Fibroblast of mammary gland (primary cell): ENCODE measurements at regions not wholly inside any gene's neighbourhood (a gene's known extent, or its start where the extent isn't known, plus 50 kb on each side); places are given as distances from the start of the nearest gene placed in this dataset.
A peak's percentile ranks its signal among the peaks of the same experiment; 100 is the strongest.
"Not testable (repeated sequence)": the region's sequence is repeated elsewhere in the genome, so short reads cannot be mapped to it uniquely, and the experiment has no call there.

ENCODE experiments used
- DNase-seq: peaks from one replicate; pipeline ENCODE4 v3.0.0-alpha.2; 2010; ENCODE audit warnings: low read depth
- H3K4me3 ChIP-seq: 2 replicates; pipeline ENCODE4 v1.5.1; 2011; ENCODE audit warnings: low read depth, mild to moderate bottlenecking, low read length, moderate library complexity; ENCODE audit not compliant: control insufficient read depth
- TF ChIP-seq, protein P1 (sequence below): conservative IDR thresholded peaks from 2 replicates; pipeline ENCODE4 v1.5.1; 2011; ENCODE audit warnings: low read depth, low read length, inconsistent platforms; ENCODE audit not compliant: control insufficient read depth, insufficient read depth

GRCh38 chr7:83273699-83274098 is 111.0 kb upstream of the PCLO start:
- no peak for DNase-seq
- TF ChIP-seq, protein P1, sequence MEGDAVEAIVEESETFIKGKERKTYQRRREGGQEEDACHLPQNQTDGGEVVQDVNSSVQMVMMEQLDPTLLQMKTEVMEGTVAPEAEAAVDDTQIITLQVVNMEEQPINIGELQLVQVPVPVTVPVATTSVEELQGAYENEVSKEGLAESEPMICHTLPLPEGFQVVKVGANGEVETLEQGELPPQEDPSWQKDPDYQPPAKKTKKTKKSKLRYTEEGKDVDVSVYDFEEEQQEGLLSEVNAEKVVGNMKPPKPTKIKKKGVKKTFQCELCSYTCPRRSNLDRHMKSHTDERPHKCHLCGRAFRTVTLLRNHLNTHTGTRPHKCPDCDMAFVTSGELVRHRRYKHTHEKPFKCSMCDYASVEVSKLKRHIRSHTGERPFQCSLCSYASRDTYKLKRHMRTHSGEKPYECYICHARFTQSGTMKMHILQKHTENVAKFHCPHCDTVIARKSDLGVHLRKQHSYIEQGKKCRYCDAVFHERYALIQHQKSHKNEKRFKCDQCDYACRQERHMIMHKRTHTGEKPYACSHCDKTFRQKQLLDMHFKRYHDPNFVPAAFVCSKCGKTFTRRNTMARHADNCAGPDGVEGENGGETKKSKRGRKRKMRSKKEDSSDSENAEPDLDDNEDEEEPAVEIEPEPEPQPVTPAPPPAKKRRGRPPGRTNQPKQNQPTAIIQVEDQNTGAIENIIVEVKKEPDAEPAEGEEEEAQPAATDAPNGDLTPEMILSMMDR: no peak
- no peak overlapping the region for H3K4me3 ChIP-seq

DNA sequence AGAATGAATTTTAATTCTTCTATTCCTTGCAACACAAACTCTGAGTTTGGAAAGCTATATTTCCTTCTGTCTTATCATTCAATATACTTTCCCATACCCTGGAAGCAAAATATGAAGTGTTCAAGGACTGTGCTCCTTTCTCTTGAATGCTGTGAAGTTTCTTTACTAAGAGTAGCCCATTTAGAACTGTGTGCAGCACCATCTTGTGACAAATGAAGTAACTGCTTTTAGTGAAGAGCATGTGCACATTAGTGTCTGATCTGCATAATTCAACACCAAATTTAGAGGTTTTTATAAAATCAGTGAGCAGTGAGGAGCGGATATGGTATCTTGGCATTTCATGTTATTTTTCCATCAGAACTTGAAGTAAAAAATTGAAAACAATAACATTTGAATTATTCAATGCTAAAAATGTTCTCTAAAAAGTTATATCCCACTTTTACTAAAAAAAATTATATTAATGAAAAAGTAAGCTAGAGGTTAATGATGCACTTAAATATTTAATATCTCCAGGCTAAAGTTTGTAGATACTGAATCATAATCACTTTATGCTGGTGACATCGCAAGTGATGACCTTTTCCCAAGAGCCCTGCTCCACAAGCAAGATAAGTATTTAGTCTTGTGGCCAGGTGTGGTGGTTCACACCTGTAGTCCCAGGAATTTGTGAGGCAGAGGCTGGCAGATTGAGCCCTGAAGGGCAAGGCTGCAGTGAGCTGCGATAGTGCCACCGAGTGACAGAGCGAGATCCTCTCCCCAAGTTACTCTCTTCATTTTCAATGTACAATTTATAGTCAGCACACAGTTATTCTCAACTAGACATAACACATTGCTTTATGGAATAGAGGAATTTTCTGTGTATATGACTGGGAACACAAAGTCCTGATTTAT is 108.8 kb upstream of the PCLO start:
- TF ChIP-seq, protein P1: peak; percentile 21
- no peak overlapping the region for H3K4me3 ChIP-seq
- peak; percentile 26 for DNase-seq

GRCh38 chr7:83270407-83270806 is 107.7 kb upstream of the PCLO start:
- TF ChIP-seq, protein P1: no peak
- no peak overlapping the region for H3K4me3 ChIP-seq
- DNase-seq: no peak

DNA sequence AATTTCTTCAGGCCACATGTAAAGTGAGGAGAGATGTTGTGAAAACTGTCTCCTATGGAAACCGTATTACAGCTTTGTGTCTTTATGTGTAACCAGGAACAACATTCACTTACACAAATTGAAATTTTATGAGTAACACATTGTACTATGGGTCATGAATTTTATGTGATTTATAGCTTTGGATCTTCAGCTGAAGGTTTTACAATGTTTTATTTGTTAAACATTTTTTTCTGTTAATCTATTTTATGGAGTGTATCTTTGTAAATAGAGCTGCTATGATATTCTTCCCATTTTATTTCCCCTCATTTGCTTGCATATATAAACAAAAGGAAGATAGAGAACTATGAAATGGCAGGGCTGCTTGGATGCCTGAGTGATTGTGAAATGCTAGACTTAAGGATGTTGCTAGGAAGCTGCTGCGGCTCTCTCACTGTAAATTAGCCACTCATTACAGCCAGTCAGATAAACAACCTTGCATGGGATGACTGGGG is 104.5 kb upstream of the PCLO start:
- TF ChIP-seq, protein P1: no peak
- no peak for DNase-seq
- H3K4me3 ChIP-seq: no peak overlapping the region

- DNase-seq, H3K4me3 ChIP-seq: not testable (repeated sequence)
These were observed 100.9 kb upstream of the PCLO start for GRCh38 chr7:83263442-83264034.

GRCh38 chr7:83259064-83259463 is 96.4 kb upstream of the PCLO start:
- TF ChIP-seq, protein P1: no peak
- H3K4me3 ChIP-seq: no peak overlapping the region
- no peak for DNase-seq

GRCh38 chr7:83248000-83248399 is 85.3 kb upstream of the PCLO start:
- DNase-seq: no peak
- no peak overlapping the region for H3K4me3 ChIP-seq
- TF ChIP-seq, protein P1: no peak

DNA sequence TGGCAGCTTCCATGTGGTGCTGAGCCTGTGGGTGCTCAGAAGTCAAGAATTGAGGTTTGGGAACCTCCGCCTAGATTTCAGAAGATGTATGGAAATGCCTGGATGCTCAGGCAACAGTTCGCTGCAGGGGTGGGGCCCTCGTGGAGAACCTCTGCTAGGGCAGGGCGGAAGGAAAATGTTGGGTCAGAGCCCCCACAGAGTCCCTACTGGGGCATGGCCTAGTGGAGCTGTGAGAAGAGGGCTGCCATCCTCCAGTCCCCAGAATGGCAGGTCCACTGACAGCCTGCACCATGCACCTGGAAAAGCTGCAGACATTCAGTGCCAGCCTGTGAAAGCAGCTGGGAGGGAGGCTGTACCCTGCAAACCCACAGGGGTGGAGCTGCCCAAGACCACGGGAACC is 56.5 kb upstream of the PCLO start:
- DNase-seq, H3K4me3 ChIP-seq: not testable (repeated sequence)
